IPS-18a (cell line): ENCODE measurements at regions not wholly inside any gene's neighbourhood (a gene's known extent, or its start where the extent isn't known, plus 50 kb on each side); places are given as distances from the start of the nearest gene placed in this dataset.

Source experiments
- H3K27ac ChIP-seq: one replicate; pipeline ENCODE4 v1.5.1; 2013; ENCODE audit warnings: low read length
- H3K27me3 ChIP-seq: one replicate; pipeline ENCODE4 v1.6.1; 2013; ENCODE audit warnings: mild to moderate bottlenecking, low read length; ENCODE audit not compliant: control insufficient read depth, insufficient read depth
- H3K36me3 ChIP-seq: one replicate; pipeline ENCODE4 v1.6.1; 2013; ENCODE audit warnings: low read depth, low read length; ENCODE audit not compliant: control insufficient read depth
- H3K4me1 ChIP-seq: one replicate; pipeline ENCODE4 v1.6.1; 2013; ENCODE audit warnings: low read depth, low read length; ENCODE audit not compliant: control insufficient read depth
- H3K4me3 ChIP-seq: one replicate; pipeline ENCODE4 v1.5.1; 2013; ENCODE audit warnings: low read length
- H3K9ac ChIP-seq: one replicate; pipeline ENCODE4 v1.6.1; 2013; ENCODE audit warnings: mild to moderate bottlenecking, low read length, moderate library complexity
- H3K9me3 ChIP-seq: one replicate; pipeline ENCODE4 v1.6.1; 2013; ENCODE audit warnings: low read depth, low read length; ENCODE audit not compliant: control insufficient read depth

GRCh38 chr3:178067721-178068120, 468.5 kb upstream of the KCNMB2 start:
- H3K9me3 ChIP-seq: no peaks in the 10 kb centered on the region
- no peak overlapping the region for H3K9ac ChIP-seq
- H3K4me1 ChIP-seq: no peaks in the 10 kb centered on the region
- no peak overlapping the region for H3K4me3 ChIP-seq
- H3K27ac ChIP-seq: no peak overlapping the region
- H3K36me3 ChIP-seq: no peaks in the 10 kb centered on the region
- no peaks in the 10 kb centered on the region for H3K27me3 ChIP-seq

- Histone ChIP-seq H3K36me3 (no peaks in the 10 kb centered on the region), H3K9me3 (no peaks in the 10 kb centered on the region), H3K27me3 (no peaks in the 10 kb centered on the region), H3K4me3 (no peak overlapping the region), H3K4me1 (no peaks in the 10 kb centered on the region), H3K9ac (no peak overlapping the region), H3K27ac (no peak overlapping the region)
Measured at GRCh38 chr3:178072391-178073305, 463.6 kb upstream of the KCNMB2 start.

DNA sequence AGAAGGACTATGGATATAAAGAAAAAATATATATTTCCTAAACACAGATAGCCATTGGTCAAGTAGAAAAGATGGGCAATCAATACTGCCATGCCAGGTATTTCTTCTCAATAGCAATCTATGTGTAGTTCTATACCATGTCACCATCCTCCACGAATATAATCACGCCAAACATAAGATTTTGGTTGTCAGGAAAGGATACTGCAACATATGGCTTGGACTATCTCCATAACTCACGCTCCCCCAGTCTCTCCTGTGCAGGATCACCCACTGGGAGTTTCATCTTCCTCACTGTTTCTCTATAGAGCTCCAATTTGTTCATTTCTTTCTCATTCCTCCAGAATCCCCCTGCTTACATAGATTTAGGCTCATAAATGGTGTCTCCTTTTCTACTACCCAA, 462.9 kb upstream of the KCNMB2 start:
- Histone ChIP-seq H3K36me3 (no peaks in the 10 kb centered on the region), H3K27me3 (no peaks in the 10 kb centered on the region), H3K4me3 (no peak overlapping the region), H3K27ac (no peak overlapping the region), H3K9ac (no peak overlapping the region), H3K9me3 (no peaks in the 10 kb centered on the region), H3K4me1 (no peaks in the 10 kb centered on the region)

GRCh38 chr3:178075344-178075743, 460.9 kb upstream of the KCNMB2 start:
- Histone ChIP-seq H3K27me3 (no peaks in the 10 kb centered on the region), H3K9ac (no peak overlapping the region), H3K4me1 (peaks cover 4% of the 10 kb centered on the region), H3K27ac (no peak overlapping the region), H3K4me3 (no peak overlapping the region), H3K36me3 (no peaks in the 10 kb centered on the region), H3K9me3 (no peaks in the 10 kb centered on the region)

GRCh38 chr3:178078953-178079352, 457.3 kb upstream of the KCNMB2 start:
- H3K9me3 ChIP-seq: no peaks in the 10 kb centered on the region
- H3K27ac ChIP-seq: no peak overlapping the region
- no peaks in the 10 kb centered on the region for H3K36me3 ChIP-seq
- H3K9ac ChIP-seq: no peak overlapping the region
- H3K4me3 ChIP-seq: no peak overlapping the region
- peaks cover 8% of the 10 kb centered on the region for H3K4me1 ChIP-seq
- H3K27me3 ChIP-seq: no peaks in the 10 kb centered on the region

DNA sequence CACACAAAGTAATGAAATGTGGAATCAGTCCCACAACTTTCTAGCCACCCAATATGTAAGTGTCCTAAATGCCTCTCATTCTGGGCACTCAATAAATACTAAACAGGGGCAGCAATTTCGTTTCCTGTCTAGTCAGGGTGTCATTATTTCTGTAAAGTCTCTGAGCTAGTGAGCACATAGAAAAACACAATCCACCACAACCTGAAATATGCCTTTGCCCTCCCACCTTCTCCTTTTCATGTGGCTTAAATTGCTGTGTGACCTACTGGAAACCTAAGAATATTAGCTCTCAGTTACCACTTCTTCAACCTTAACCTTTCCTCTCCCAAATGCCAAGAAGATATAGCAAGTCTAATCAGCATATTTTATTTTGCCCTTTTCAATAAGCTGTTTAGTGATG, 456.3 kb upstream of the KCNMB2 start:
- no peaks in the 10 kb centered on the region for H3K36me3 ChIP-seq
- no peak overlapping the region for H3K27ac ChIP-seq
- H3K4me1 ChIP-seq: peaks cover 18% of the 10 kb centered on the region
- no peaks in the 10 kb centered on the region for H3K27me3 ChIP-seq
- H3K9ac ChIP-seq: no peak overlapping the region
- no peaks in the 10 kb centered on the region for H3K9me3 ChIP-seq
- H3K4me3 ChIP-seq: no peak overlapping the region

GRCh38 chr3:178082326-178082906, 453.8 kb upstream of the KCNMB2 start:
- Histone ChIP-seq H3K9ac (no peak overlapping the region), H3K4me1 (peaks cover 26% of the 10 kb centered on the region), H3K27ac (no peak overlapping the region), H3K4me3 (no peak overlapping the region), H3K9me3 (no peaks in the 10 kb centered on the region), H3K36me3 (no peaks in the 10 kb centered on the region), H3K27me3 (no peaks in the 10 kb centered on the region)

- Histone ChIP-seq H3K36me3 (no peaks in the 10 kb centered on the region), H3K27me3 (no peaks in the 10 kb centered on the region), H3K9me3 (no peaks in the 10 kb centered on the region), H3K27ac (peak overlapping the region; percentile 96), H3K9ac (peak overlapping the region; percentile 80), H3K4me3 (peak overlapping the region; percentile 33), H3K4me1 (peaks cover 22% of the 10 kb centered on the region)
Measured at GRCh38 chr3:178083906-178084866, 452.1 kb upstream of the KCNMB2 start.

- H3K36me3 ChIP-seq: no peaks in the 10 kb centered on the region
- peak overlapping the region; percentile 80 for H3K9ac ChIP-seq
- H3K4me3 ChIP-seq: peak overlapping the region; percentile 33
- H3K27me3 ChIP-seq: no peaks in the 10 kb centered on the region
- H3K4me1 ChIP-seq: peaks cover 22% of the 10 kb centered on the region
- peak overlapping the region; percentile 96 for H3K27ac ChIP-seq
- no peaks in the 10 kb centered on the region for H3K9me3 ChIP-seq
Measured at GRCh38 chr3:178084938-178085816, 451.1 kb upstream of the KCNMB2 start.

GRCh38 chr3:178085817-178086123, 450.5 kb upstream of the KCNMB2 start:
- H3K4me1 ChIP-seq: peaks cover 22% of the 10 kb centered on the region
- H3K27me3 ChIP-seq: no peaks in the 10 kb centered on the region
- H3K4me3 ChIP-seq: no peak overlapping the region
- no peaks in the 10 kb centered on the region for H3K9me3 ChIP-seq
- no peak overlapping the region for H3K9ac ChIP-seq
- H3K36me3 ChIP-seq: no peaks in the 10 kb centered on the region
- no peak overlapping the region for H3K27ac ChIP-seq
